ENCODE measurements at regions not wholly inside any gene's neighbourhood (a gene's known extent, or its start where the extent isn't known, plus 50 kb on each side); places are given as distances from the start of the nearest gene placed in this dataset.
A peak's percentile ranks its signal among the peaks of the same experiment; 100 is the strongest.

DNA sequence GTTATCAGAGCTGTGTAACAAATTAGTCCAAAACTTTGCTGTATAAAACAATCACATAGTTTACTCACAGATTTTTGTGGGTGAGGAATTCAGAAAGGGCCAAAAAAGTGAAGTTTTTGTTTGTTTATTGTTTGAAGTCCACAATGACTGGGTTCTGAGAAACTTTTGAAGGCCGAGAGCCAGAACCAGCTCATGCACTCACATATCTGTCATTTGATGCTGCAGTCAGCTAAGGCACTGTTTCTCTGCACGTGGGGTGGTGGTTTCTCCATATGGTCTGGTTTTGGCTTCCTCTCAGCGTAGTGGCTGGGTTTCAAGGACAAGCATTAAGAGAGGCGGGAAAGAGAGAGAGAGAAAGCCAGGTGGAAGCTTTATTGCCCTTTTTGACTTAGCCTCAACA lies 131.8 kb downstream of the TWIST2 start:
- DNase-seq (ENCODE audit: low spot score), result no peak
- no peak for ATAC-seq

DNA sequence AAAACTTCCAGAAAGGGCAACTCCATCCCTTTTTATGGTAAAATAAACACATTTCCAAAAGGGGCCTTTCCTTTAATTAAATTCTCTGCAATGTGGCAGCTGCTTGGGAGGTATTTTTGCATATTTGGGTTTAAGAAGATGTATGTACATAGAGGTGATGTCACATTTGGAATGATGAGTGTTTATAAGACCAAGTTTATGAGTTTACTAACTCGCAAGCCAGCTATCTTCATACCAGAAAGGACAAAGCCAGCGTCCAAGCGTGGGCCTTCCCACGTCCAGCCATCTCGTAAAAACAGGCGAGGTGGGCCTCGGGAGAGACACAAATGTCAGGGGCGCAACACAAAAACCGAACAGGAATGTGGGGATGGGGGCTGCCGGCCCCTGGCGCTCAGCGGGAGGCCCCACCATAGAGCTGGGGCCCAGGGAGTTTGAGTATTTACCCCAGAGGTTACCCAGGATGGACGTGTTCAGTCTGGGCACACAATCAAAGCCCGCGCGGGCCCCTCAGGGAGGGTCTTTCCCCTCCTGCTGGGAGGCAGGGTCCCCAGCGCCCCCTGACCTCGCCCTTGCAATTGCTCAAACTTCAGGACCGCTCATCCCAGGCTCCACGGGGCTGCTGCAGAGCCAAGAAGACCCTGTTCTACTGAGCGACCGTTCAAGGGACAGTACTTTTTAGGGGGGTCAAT lies 137.3 kb downstream of the TWIST2 start:
- DNase-seq (ENCODE audit: low spot score) (no peak), ATAC-seq (no peak)

DNA sequence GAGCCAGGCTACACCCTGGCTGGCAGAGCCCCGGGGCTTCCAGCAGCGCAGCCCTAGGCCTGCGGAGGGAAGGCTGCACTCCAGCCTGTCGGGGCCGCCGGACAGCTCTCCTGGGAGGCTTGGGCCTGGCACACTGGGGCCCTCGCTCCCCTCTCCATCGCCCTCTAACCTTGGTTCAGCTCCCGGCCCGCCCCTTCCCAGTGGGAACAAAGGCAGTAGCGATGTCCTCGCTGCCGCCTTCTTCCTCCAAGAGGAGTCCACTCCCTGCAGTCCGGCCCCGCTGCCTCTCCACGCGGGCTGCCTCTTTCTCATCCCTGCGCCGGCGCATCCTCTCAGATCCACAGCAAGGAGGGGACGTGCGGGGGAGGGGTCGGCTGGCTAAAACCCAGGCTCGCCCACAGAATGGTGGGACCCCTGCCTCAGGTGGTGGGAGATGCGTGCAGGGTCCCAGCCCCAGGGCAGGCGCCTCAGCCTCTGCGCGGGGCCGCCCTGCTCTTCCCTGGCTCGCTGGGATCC lies 138.1 kb downstream of the TWIST2 start:
- no peak for ATAC-seq
- no peak for DNase-seq (ENCODE audit: low spot score)

DNA sequence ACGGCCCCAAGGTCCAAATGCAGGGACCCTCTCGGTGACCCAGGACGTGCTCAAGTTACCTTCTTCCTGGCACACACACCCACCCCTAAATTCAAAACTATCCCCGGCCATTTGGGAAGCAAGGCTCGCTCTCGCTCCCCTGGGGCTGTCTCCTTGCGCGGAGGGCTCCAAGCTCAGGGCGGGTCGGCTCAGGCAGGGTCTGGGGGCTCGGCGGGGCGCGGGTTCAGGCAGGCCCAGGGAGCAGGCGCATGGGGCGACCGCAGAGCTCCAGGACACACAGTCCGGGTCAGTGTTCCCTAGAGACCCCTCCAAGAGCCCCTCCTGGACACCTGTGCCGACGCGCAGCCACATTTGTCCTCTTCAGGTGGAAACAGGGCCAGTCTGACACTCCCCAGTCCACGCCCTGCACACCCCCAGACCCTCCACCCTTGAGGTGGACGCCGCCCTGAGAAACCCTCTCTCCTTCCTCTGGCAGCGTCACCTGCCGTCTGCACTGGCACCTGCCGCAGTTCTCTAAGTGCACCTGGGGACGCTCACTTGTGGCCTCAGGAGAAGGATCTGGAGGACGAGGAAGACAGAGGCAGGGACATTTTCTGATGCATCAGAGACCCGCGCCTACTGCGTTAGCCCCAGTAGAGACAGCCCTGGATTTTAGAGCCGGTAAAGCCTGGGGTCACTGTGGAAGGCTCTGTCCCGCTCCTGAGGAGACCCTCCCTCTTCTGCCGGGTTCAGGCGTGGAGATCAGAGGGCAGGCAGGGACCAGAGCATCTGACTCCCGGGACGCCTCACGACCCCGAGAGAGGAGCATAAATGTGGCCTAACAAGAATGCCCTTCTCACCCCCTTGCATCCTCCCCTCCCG lies 138.8 kb downstream of the TWIST2 start:
- DNase-seq (ENCODE audit: low spot score) (no peak), ATAC-seq (no peak)

DNA sequence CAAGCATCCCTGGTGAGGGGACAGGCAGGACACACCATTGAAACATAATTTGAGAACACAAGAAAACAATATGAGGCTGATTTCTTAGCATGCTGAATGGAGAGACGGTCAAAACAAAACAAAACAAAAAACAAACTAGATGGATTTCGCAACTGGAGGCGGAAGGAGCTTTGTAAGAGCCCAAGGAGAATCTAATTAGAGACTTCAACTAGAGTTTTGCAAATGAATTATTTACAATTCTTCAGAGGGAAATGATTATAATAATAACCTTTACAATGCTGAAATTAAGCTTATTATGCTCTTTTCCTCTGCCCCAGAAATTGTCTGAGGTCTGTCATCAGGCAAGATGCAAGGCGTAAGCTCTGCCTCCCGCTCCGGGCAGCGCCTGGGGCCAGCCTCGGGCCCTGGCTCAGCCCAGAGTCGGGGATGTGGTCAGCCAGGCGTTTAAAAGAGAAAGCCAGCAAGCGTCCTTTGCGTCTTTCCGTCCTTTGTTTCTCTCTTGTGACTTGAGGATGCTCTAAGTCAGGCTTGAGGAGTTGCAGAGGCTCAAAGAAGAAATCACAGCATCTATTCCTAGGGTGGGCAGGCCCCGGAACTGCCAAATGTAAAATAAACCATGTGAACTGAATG lies 139.6 kb downstream of the TWIST2 start:
- no peak for DNase-seq (ENCODE audit: low spot score)
- ATAC-seq, result no peak

DNA sequence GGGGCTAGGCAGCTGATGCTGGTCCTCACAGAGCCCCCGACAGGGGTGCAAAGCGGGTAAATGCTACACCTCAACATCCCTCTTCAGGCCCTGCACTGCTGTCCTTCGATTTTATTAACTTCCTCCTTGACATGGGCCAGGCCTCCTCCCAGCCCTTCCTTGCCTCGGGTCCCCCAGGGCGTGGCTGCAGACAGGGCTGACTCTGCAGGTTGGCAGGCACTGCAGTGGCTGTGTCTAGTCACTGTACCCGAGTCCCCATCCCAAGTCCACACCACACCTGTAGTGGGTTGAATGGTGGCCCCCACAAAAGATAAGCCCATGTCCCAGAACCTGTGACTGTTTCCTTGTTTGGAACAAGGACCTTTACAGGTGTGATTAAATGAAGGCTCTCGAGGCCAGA lies 140.2 kb downstream of the TWIST2 start:
- DNase-seq (ENCODE audit: low spot score) (peak; percentile 22), ATAC-seq (no peak)

DNA sequence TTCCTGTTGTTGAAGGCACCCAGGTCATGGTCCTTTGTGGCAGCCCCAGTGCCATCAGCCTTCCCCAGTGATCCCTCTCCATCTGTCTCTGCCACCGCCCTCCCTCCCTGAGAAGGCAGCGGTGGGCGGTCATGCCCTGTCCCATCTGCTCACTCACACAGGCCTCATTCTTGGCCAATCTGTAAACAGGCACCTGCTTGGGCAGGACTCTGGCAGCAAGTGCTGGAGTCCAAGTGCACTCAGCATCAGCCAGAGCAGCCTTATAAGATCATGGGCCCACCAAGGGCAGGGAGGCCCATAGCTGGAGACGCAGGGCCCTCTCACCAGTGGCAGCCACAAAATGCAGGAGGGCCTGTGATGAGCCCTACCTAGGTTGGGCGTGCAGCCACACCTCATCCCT lies 140.9 kb downstream of the TWIST2 start:
- DNase-seq (ENCODE audit: low spot score) (peak; percentile 26), ATAC-seq (no peak)

DNA sequence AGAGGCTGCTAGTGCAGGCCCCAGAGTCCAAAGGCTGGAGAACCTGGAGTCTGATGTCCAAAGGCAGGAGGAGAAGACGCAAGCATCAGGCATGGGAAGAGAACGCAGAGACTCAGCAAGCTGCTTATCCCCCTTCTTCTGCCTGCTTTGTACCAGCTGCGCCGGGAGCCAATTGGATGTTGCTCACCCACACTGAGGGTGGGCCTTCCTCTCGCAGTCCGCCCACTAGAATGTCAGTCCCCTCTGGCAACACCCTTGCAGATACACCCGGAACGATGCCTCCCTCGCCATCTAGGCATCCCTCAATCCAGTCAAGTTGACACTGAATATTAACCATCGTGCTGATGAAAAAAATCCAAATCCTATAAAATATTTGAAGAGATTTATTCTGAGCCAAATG lies 141.6 kb downstream of the TWIST2 start:
- DNase-seq (ENCODE audit: low spot score) (no peak), ATAC-seq (no peak)

DNA sequence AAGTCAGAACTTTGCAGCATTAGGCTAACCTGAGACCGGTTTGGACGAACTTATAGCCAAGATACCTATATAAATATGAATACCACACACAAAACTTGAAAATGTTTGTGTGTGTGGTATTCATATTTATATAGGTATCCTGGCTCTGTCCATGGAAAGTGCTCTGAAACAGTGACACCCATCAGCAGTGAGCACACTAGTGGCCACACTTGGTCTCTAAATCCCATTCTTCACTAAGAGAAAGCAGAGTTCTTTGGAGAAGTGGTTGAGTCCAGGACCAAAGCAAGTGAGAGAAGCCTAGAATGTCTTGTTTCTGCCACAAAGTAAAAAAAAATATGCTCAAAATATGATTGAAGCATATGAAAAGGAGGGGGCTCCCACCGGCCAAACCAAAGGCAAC lies 146.5 kb downstream of the TWIST2 start:
- no peak for ATAC-seq
- DNase-seq (ENCODE audit: low spot score), result no peak

DNA sequence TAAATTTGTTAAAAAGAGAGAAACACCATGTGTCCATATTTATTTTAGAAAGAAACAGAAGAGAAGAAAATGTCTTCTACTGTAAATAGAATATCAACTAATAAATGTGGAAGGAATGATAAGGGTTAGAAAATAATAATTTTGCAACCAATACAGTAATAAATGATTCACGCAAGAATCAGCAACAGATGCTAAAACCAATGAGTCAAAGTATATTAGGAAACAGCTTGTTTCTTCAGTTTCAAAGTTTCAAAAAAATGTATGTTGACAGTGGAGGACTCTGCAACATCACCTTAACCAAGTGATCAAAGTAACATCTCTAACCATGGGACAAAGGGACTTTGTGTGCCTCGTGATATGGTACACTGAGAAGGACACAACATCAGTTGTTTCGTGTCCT lies 147.0 kb downstream of the TWIST2 start:
- DNase-seq (ENCODE audit: low spot score) (no peak), ATAC-seq (no peak)

DNA sequence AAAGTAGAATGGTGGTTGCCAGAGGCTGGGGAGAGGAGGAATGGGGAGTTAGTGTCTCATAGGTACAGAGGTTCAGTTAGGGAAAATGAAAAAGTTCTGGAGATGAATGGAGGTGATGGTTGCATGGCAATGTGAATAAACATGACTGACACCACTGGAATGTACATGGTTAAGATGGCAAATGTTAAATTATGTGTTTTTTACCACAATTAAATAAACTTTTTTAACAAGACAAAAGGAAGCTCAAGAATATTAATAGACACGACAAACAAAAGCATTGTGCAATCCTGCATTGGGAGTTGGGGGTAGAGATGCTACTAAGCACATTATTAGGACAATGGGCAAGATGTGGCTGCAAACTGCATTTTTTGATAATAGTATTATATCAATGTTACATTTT lies 147.7 kb downstream of the TWIST2 start:
- no peak for ATAC-seq
- DNase-seq (ENCODE audit: low spot score), result no peak

DNA sequence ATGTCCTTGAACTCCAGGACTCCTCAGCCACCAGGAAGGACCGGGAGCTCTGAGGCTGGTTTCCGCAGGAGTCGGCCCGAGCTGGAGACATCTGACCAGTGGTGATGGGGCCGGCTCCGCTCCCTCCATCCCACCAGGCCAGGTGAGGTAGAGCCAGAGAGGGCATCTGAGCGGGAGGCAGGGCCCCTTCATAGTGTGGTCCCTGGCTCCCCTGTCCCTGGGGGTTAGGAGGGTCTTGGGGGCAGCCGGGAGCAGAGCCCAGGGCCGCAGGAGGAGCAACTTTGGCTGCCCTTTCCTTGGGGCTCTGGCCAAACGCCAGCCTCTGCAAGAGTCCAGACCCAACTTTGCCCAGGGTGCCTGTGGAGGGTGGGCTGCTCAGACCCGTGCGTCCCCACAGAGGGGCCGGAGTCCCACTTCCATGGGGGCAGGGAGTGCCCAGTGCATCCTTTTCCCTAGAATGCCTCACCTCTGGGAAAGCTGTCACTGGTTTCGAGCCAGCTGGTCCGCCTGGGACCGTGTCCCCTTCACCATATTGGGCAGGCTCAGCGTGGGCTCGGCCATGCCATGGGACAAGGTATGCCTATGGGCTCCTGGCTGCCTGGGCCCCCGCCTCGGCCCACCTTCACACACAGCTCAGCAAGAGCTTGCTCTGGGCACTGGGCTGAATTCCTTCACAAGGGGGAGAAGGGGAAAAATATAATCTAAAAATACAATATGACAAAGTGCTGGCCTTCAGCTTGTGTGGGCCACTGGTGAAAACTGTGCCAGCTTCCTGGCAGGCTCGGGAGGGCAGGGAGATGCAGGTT lies 148.6 kb downstream of the TWIST2 start:
- ATAC-seq (no peak), DNase-seq (ENCODE audit: low spot score) (peak; percentile 35)

DNA sequence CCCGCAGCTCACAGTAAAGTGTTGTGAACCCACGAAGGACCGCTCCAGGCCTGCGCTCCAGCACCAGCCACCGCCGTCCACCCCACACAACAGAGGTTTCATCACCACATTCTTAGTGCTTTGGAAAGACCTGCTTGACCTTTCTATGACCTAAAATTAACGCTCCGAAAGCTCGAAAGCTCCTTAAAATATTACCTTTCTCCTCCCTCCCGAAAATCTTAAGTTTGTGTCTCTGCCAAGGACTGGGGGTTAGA lies 149.2 kb downstream of the TWIST2 start:
- no peak for ATAC-seq
- no peak for DNase-seq (ENCODE audit: low spot score)

DNA sequence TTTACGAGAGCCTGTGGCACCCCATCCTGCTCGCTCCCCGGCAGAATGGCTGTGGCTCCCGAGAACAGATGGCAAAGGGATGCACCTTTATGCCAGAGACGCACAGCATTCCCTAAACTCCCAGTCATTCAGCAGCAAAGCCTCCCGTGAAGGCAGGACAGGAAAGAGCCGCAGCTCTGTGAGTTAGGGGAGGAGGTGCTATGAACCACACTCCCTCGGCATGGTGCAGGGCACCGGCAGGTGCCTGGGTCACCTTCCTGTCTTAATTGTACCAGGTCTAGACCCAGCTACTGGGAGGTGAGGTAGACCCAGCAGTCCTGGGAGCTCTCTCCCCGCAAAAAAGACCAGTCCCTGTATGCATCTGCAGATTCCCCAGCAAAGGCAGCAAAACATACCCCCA lies 149.8 kb downstream of the TWIST2 start:
- no peak for ATAC-seq
- DNase-seq (ENCODE audit: low spot score), result no peak

Measured in left lobe of liver (tissue), 2 donors.